Cerebellar cortex (tissue), 1 donor: ENCODE measurements at regions not wholly inside any gene's neighbourhood (a gene's known extent, or its start where the extent isn't known, plus 50 kb on each side); places are given as distances from the start of the nearest gene placed in this dataset.

Source experiments
- DNase-seq: peaks from one replicate; pipeline ENCODE4 v3.0.0-alpha.2; 2015; ENCODE audit warnings: low spot score

DNA sequence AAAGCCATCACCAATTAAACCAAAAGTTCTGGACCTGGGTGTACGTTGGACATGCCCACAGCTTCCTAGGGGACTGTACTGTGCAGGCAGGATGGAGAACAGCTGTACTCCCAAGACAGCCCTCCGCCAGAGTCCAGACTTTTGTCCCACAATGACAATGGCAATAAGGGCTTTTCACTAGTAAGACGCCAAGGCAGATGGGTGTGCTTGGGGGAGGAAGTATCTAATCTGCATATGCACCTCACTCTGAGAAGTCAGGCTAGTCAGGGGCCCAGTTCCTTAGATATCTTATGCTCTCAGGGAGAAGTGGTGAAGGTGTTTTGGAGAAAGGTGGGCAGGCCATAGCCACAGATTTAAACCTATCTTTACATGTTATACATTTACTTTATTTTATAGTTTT, 85.1 kb upstream of the USP47 start:
- DNase-seq: no peak

GRCh38 chr11:11755871-11756270, 85.9 kb upstream of the USP47 start:
- DNase-seq: no peak

DNA sequence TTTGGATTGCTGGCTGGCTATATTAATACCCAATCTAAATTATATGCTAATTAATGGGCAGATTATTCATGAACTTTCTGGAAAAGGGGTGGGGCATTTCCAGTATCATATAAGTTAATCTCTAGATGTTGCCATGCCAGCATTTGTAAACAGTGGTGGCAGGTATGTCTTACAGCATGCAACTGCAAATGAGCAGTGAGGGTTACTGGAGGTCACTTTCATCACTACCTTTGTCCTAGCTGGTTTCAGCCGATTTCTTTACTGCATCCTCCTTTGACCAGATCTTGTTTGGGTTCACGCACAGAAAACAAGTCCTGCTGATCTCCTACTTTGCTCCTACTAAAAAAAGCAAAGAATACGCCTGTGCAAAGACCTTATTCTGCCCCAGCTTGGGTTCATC, 89.1 kb upstream of the USP47 start:
- no peak for DNase-seq

DNA sequence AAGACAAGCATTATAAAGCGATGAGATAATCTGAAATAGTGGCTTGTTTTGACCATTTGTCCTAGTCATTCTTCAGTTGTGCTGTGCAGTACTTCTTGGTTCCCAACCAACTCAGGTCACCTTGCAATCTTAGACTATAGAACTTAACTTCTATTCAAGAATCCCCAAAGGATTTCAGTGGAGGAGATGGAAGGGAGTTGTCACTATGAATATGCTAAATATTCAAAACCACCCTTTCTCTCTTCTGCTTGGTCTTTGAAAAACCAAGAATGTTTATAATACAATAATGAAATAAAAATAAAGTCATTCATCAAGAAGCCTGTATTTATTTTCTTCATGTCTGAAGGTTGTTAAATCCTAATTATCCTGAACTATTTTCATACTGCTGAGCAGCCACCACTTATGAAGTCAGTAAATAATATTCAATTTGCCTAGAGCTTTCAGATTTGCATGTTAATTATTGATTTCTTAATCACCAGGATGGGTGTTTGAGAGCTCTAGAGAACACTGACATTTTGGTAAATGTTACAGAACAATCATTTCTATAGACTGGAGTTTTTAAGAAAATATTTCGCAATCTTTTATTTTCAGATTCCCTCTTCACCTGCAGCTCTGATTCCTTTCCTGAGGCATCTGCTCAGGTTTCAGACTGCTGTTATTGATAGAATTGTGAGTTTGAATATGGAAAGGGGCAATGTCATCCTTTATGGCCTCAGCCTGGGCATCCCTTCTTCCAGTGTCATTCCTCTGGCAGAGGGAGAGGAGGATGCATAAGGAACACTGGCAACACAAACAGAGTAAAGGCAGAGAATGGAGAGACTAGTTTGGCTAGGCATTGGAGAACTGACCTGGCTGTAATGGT, 91.5 kb upstream of the USP47 start:
- no peak for DNase-seq

DNA sequence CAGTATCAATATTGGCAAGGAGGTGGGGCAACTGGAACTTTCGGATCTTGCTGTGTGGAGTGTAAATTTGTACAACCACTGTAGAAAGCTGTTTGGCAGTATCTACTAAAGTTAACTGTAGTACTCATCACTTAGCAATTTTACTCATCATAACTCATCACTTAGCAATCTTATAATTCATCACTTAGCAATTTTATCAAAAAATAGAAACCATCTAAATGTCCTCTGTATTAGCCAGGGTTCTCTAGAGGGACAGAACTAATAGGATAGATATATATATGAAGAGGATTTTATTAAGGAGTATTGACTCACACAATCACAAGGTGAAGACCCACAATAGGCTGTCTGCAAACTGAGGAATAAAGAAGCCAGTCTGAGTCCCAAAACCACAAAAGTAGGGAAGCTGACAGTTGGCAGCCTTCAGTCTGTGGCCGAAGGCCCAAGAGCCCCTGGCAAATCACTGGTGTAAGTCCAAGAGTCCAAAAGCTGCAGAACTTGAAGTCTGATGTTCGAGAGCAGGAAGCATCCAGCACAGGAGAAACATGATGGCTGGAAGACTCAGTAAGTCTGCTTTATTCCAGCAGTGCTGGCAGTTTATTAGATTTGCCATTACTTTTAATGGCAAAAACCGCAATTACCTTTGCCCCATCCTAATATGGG, 92.9 kb upstream of the USP47 start:
- DNase-seq: no peak

- no peak for DNase-seq
Observed at GRCh38 chr11:11747570-11747969, 94.2 kb upstream of the USP47 start.

DNA sequence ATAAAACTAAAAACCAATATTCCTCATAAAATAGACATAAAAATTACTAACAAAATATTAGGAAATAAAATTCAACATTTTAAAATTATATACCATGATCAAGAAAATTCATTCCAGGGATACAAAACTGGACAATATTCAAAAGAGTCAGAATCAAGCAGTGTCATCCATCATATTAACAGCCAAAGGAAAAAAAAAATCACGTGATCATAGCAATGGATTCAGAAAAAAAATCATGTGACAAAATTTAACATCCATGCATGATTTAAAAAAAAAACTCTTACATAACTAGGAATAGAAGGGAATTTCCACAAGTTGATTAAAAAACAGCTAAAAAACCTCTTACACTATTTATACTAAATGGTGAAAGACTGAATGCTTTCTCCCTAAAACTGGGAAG, 95.3 kb upstream of the USP47 start:
- DNase-seq: no peak

DNA sequence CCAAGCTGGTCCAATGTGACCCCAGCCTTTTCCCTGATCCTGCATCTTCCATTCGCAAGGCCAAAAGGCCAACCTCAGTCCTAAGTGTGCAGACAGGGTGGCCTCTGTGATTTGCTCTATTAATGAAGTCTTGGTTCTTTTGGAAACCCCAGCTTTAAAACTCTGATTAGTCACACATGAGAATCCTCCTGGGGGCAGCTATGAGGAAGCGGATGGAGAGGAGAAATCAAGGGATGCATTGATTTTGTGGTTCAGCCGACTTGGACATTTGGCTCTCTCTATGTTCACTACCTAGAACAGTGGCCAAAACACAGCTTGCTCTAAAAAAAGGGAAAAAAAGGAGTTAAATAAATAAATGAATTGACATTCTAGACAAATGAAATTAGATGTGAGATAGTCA, 98.6 kb upstream of the USP47 start:
- no peak for DNase-seq

GRCh38 chr11:11742486-11742885, 99.3 kb upstream of the USP47 start:
- no peak for DNase-seq

GRCh38 chr11:11740836-11741235, 100.9 kb upstream of the USP47 start:
- DNase-seq: no peak

DNA sequence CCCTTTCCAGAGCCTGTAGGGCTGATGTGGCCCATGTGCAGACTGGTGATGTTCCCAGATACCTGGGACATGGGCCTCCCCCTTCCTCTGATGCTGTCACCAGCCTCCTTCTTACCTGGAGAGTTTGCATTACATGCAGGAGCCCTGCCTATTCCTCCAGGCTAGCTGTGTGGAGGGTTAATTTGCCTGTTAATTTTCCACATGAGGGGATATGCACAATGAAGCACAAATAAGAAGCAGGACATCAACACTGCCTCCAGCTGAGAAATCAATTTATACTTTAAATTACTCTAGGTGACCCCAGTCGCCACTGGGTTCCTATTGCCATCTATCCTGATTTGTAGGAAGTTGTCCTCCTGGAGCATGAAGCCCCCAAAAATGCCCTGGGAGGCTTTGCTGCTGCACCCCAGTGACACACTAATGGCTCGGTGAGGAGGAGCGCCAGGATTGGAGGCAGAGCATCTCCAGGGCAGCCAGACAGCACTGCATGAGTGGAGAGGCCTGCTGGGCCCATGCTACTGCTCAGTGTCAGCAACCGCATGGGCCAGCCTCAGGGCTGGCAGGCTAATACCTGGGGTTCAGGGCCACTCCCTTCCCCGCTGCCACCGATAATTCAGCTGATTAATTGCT, 101.6 kb upstream of the USP47 start:
- DNase-seq: peak; percentile 12

DNA sequence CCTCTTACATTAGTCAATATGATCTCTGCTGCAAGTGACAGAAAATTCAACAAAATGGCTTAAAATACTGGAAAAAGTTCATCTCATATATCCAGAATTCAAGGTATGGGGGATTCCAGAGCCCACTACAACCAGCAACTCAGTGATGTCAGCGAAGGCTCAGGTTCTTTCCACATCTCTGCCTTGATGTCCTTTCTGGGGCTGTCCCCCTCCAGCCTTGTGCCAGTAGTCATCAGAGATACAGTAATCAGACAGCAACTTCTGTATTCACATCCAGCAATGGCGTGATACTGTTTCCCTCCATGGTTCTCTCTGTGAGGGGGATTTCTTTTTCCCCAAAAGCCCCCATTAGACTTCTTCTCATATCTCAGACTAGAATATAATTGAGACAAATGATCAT, 103.4 kb upstream of the USP47 start:
- DNase-seq: no peak

- DNase-seq: no peak
Observed at GRCh38 chr11:11735586-11735985, 106.2 kb upstream of the USP47 start.

- DNase-seq: no peak
Observed at GRCh38 chr11:11733246-11733747, 108.5 kb upstream of the USP47 start.

GRCh38 chr11:11732116-11732515, 109.7 kb upstream of the USP47 start:
- DNase-seq: no peak

GRCh38 chr11:11731311-11732083, 109.7 kb upstream of the GALNT18 start:
- DNase-seq: no peak

DNA sequence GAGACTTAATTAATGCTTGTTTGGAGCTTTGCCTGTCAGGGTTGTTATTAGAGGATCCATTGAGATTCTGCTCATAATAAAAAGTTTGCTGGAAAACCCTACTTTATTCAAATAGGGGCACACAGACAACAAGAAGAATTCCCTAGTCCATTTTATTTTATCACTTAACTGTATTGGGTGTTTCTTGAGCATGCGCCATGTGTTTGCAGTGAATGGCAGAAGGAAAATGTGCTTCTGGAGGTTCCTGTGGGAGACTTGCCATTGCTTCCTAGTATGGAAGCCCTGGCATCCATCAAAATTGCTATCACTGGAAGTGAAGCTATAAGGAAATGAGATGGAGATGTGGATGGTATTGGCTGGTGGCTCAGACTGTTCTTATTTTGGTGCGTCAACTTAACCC, 106.6 kb upstream of the GALNT18 start:
- no peak for DNase-seq

DNA sequence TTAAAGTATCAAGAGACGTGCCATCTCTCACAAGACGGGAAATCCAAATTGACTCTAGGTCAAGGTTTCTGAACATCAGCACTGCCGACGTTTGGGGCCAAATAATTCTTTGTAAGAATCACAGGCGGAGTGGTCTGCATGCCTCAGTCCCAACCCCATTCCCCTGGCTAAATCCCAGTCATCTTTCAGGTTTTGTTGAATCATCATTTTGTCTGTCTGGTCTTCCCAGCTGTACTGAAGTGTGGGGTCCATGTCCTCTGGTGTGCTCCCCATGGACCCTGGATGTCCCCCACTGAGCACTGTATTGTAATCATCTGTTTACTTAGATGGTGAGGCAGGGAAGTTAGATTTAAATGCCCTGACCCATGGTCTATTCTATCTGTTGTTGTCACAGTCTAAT, 103.6 kb upstream of the GALNT18 start:
- no peak for DNase-seq

DNA sequence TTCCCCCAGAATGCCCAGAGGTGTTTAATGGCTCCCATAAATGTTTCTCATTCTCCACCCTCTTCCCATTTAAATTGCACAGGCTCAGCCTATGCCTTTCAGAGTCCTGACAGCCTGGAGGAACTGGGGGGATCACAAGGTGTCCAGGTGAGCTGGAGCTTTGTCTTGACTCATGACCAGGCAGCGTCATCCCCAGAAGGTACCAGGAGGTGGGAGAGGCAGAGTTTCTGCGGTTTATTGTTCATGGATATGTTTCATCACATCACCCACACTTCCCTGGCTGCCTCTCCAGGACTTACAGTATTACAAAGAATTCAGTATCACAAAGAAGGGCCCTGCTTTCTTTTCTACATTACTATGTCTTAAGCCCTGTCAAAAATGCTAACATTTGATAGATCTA, 103.2 kb upstream of the GALNT18 start:
- DNase-seq: no peak

DNA sequence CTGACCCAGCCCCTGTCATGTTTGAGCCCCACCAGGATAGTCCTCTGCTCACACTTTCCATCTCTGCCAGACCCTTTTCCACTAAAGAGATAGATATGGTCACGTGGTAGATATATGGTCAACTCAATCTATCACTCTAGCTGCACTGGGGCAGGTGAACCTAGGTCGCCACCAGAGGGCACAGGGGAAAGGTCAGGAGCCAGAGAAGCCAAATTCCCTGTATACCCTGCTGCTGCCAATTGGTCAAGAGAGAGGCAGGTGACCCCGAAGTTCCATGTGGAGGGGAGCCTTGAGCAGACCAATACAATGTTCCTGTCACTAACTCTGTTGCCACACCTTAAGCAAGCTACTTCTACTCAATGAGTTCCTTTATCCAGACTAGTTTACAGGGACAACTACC, 101.1 kb upstream of the GALNT18 start:
- DNase-seq: no peak

- DNase-seq: no peak
Observed at GRCh38 chr11:11722246-11722645, 100.4 kb upstream of the GALNT18 start.

GRCh38 chr11:11718511-11718910, 96.7 kb upstream of the GALNT18 start:
- DNase-seq: no peak
